ENCODE measurements at regions not wholly inside any gene's neighbourhood (a gene's known extent, or its start where the extent isn't known, plus 50 kb on each side); places are given as distances from the start of the nearest gene placed in this dataset.

GRCh38 chr7:57215423-57215822, 83.2 kb upstream of the ZNF479 start:
- Histone ChIP-seq H3K36me3 (ENCODE audit: control insufficient read depth in 2 of 2, insufficient read depth in 1 of 2, low read length in 2 of 2) (no peaks in the 10 kb centered on the region), H3K27ac (ENCODE audit: extremely low read depth, low read depth, low read length) (no peak overlapping the region), H3K9me3 (ENCODE audit: control insufficient read depth, insufficient read depth, low read depth, low read length) (no peaks in the 10 kb centered on the region), H3K4me1 (ENCODE audit: control insufficient read depth, insufficient read depth, low read length) (no peaks in the 10 kb centered on the region), H3K4me3 (ENCODE audit: low read depth, low read length) (no peak overlapping the region)
- TF ChIP-seq ZBTB26 (tag by site-specific recombination; optimal IDR thresholded peaks at IDR 0.05) = no peak
- TF ChIP-seq ZNF530 (tag by site-specific recombination; IDR thresholded peaks at IDR 0.05; ENCODE audit: low read depth) = no peak
- TF ChIP-seq SP2 (tag by site-specific recombination; IDR thresholded peaks at IDR 0.05) = no peak
- no peak for TF ChIP-seq KLF1 (tag by site-specific recombination; IDR thresholded peaks at IDR 0.05)
- no peak for TF ChIP-seq OSR2 (tag by site-specific recombination; IDR thresholded peaks at IDR 0.05)
- no peak for TF ChIP-seq ZNF121 (tag by site-specific recombination; IDR thresholded peaks at IDR 0.05)
- TF ChIP-seq, protein P1, sequence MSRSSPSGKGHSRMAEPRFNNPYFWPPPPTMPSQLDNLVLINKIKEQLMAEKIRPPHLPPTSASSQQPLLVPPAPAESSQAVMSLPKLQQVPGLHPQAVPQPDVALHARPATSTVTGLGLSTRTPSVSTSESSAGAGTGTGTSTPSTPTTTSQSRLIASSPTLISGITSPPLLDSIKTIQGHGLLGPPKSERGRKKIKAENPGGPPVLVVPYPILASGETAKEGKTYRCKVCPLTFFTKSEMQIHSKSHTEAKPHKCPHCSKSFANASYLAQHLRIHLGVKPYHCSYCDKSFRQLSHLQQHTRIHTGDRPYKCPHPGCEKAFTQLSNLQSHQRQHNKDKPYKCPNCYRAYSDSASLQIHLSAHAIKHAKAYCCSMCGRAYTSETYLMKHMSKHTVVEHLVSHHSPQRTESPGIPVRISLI (tag by site-specific recombination; IDR thresholded peaks at IDR 0.05) = no peak
- TF ChIP-seq ZNF24 (tag by site-specific recombination; IDR thresholded peaks at IDR 0.05) = no peak
- no peak for TF ChIP-seq ZNF23 (tag by site-specific recombination; IDR thresholded peaks at IDR 0.05; ENCODE audit: borderline replicate concordance)
- TF ChIP-seq ELK4 (IDR thresholded peaks at IDR 0.05; ENCODE audit: borderline replicate concordance, low read depth, low read length) = no peak
- TF ChIP-seq ZNF248 (tag by site-specific recombination; IDR thresholded peaks at IDR 0.05) = no peak
- TF ChIP-seq ZNF768 (tag by site-specific recombination; IDR thresholded peaks at IDR 0.05) = no peak
- no peak for TF ChIP-seq ZNF610 (tag by site-specific recombination; IDR thresholded peaks at IDR 0.05; ENCODE audit: borderline replicate concordance)
- TF ChIP-seq ZNF585B (tag by site-specific recombination; IDR thresholded peaks at IDR 0.05) = no peak
- TF ChIP-seq PRDM6 (tag by site-specific recombination; IDR thresholded peaks at IDR 0.05) = no peak
- TF ChIP-seq ZNF394 (tag by site-specific recombination; IDR thresholded peaks at IDR 0.05; ENCODE audit: borderline replicate concordance) = no peak
- TF ChIP-seq HOXD13 (CRISPR knock-in tag; IDR thresholded peaks at IDR 0.05; ENCODE audit: borderline replicate concordance) = no peak
- TF ChIP-seq ZNF513 (tag by site-specific recombination; IDR thresholded peaks at IDR 0.05) = no peak
- no peak for TF ChIP-seq ZNF555 (tag by site-specific recombination; conservative IDR thresholded peaks at IDR 0.05)
- POLR2A ChIA-PET = no interaction called here
- CTCF ChIA-PET = no interaction called here

DNA sequence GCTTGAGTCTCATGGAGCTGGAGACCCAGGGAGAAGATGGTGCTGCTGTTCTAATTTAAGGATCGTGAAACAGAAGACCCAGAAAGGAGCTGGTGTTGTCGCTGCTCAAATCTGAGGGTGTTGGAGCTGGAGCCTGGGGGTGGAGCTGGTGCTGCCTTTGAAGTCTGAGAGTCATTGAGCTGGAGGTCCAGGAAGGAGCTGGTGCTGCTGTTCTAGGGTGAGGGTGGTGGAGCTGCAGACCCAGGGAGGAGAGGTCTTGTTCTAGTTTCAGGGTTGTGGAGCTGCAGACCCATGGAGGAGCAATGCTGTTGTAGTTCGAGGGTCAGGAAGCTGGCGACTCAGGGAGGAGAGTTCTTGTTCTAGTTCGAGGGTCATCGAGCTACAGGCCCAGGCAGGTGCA, 84.1 kb upstream of the ZNF479 start:
- no peaks in the 10 kb centered on the region for H3K36me3 ChIP-seq (ENCODE audit: control insufficient read depth in 2 of 2, insufficient read depth in 1 of 2, low read length in 2 of 2)
- TF ChIP-seq, protein P2, sequence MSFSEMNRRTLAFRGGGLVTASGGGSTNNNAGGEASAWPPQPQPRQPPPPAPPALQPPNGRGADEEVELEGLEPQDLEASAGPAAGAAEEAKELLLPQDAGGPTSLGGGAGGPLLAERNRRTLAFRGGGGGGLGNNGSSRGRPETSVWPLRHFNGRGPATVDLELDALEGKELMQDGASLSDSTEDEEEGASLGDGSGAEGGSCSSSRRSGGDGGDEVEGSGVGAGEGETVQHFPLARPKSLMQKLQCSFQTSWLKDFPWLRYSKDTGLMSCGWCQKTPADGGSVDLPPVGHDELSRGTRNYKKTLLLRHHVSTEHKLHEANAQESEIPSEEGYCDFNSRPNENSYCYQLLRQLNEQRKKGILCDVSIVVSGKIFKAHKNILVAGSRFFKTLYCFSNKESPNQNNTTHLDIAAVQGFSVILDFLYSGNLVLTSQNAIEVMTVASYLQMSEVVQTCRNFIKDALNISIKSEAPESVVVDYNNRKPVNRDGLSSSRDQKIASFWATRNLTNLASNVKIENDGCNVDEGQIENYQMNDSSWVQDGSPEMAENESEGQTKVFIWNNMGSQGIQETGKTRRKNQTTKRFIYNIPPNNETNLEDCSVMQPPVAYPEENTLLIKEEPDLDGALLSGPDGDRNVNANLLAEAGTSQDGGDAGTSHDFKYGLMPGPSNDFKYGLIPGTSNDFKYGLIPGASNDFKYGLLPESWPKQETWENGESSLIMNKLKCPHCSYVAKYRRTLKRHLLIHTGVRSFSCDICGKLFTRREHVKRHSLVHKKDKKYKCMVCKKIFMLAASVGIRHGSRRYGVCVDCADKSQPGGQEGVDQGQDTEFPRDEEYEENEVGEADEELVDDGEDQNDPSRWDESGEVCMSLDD (tag by site-specific recombination; IDR thresholded peaks at IDR 0.05) = no peak
- H3K4me1 ChIP-seq (ENCODE audit: control insufficient read depth, insufficient read depth, low read length) = no peaks in the 10 kb centered on the region
- no peak overlapping the region for H3K4me3 ChIP-seq (ENCODE audit: low read depth, low read length)
- ChIA-PET POLR2A (no interaction called here), CTCF (no interaction called here)
- H3K27ac ChIP-seq (ENCODE audit: extremely low read depth, low read depth, low read length) = no peak overlapping the region
- H3K9me3 ChIP-seq (ENCODE audit: control insufficient read depth, insufficient read depth, low read depth, low read length) = no peaks in the 10 kb centered on the region

All from HEK293 (cell line).